ENCODE measurements at regions not wholly inside any gene's neighbourhood (a gene's known extent, or its start where the extent isn't known, plus 50 kb on each side); places are given as distances from the start of the nearest gene placed in this dataset.

GRCh38 chr21:22711636-22712035 is 1713.4 kb downstream of the NCAM2 start:
- Mint-ChIP-seq H3K4me3 (ENCODE audit: unreplicated experiment) (no peak overlapping the region), H3K4me1 (ENCODE audit: low read depth, unreplicated experiment) (no peaks in the 10 kb centered on the region), H3K27me3 (ENCODE audit: low read depth, unreplicated experiment) (no peaks in the 10 kb centered on the region), H3K36me3 (ENCODE audit: low read depth, unreplicated experiment) (no peaks in the 10 kb centered on the region), H3K27ac (ENCODE audit: unreplicated experiment) (no peak overlapping the region), H3K9me3 (ENCODE audit: unreplicated experiment) (no peaks in the 10 kb centered on the region)
- no peak for DNase-seq (ENCODE audit: low read depth)
- Histone ChIP-seq H4K20me1 (ENCODE audit: insufficient read depth, low read length) (no peaks in the 10 kb centered on the region), H3K4me1 (ENCODE audit: insufficient read depth, low read length) (no peaks in the 10 kb centered on the region), H2AFZ (ENCODE audit: low read depth, low read length) (no peak overlapping the region), H3K27me3 (ENCODE audit: insufficient read depth, low read length) (no peaks in the 10 kb centered on the region), H3K4me3 (ENCODE audit: insufficient read depth, low read depth, low read length) (no peak overlapping the region), H3K79me2 (ENCODE audit: insufficient read depth, low read length) (no peaks in the 10 kb centered on the region), H3K9me3 (ENCODE audit: insufficient read depth, low read depth, low read length) (peaks cover 4% of the 10 kb centered on the region), H3K27ac (ENCODE audit: low read depth, low read length) (no peak overlapping the region), H3K9ac (ENCODE audit: low read length) (no peak overlapping the region), H3K4me2 (ENCODE audit: low read length) (no peak overlapping the region), H3K36me3 (ENCODE audit: insufficient read depth, low read length) (no peaks in the 10 kb centered on the region)
- TF ChIP-seq EZH2 (IDR thresholded peaks at IDR 0.05; ENCODE audit: insufficient read depth, low read length), result no peak
- TF ChIP-seq CTCF (IDR thresholded peaks at IDR 0.05; ENCODE audit: insufficient read depth, low read depth, low read length), result no peak
- no peak for FAIRE-seq

DNA sequence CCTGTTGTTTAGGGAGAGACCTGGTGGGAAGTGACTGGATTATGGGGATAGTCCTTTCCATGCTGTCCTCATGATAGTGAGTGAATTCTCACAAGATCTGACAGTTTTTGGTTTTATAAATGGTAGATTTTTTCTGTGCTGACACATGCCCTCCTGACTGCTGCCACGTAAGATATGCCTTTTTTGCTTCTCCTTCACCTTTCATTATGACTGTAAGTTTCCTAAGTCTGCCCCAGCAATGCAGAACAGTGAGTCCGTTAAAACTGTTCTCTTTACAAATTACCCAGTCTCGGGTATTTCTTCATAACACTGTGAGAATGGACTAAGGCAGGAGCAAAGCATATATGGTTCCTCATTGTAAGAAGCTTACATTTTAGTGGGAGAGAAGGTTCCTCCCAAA is 1727.2 kb downstream of the NCAM2 start:
- no peak for TF ChIP-seq EZH2 (IDR thresholded peaks at IDR 0.05; ENCODE audit: insufficient read depth, low read length)
- no peak for TF ChIP-seq CTCF (IDR thresholded peaks at IDR 0.05; ENCODE audit: insufficient read depth, low read depth, low read length)
- Histone ChIP-seq H3K36me3 (ENCODE audit: insufficient read depth, low read length) (no peaks in the 10 kb centered on the region), H3K27ac (ENCODE audit: low read depth, low read length) (no peak overlapping the region), H3K9ac (ENCODE audit: low read length) (no peak overlapping the region), H3K27me3 (ENCODE audit: insufficient read depth, low read length) (no peaks in the 10 kb centered on the region), H3K9me3 (ENCODE audit: insufficient read depth, low read depth, low read length) (peaks cover 6% of the 10 kb centered on the region), H3K79me2 (ENCODE audit: insufficient read depth, low read length) (no peaks in the 10 kb centered on the region), H3K4me3 (ENCODE audit: insufficient read depth, low read depth, low read length) (no peak overlapping the region), H3K4me2 (ENCODE audit: low read length) (no peak overlapping the region), H2AFZ (ENCODE audit: low read depth, low read length) (no peak overlapping the region), H3K4me1 (ENCODE audit: insufficient read depth, low read length) (no peaks in the 10 kb centered on the region), H4K20me1 (ENCODE audit: insufficient read depth, low read length) (no peaks in the 10 kb centered on the region)
- no peak for FAIRE-seq
- Mint-ChIP-seq H3K36me3 (ENCODE audit: low read depth, unreplicated experiment) (no peaks in the 10 kb centered on the region), H3K27ac (ENCODE audit: unreplicated experiment) (no peak overlapping the region), H3K4me1 (ENCODE audit: low read depth, unreplicated experiment) (no peaks in the 10 kb centered on the region), H3K9me3 (ENCODE audit: unreplicated experiment) (peaks cover 4% of the 10 kb centered on the region), H3K4me3 (ENCODE audit: unreplicated experiment) (no peak overlapping the region), H3K27me3 (ENCODE audit: low read depth, unreplicated experiment) (no peaks in the 10 kb centered on the region)
- no peak for DNase-seq (ENCODE audit: low read depth)

- H3K4me2 ChIP-seq (ENCODE audit: low read length), result no peak overlapping the region
- H3K79me2 ChIP-seq (ENCODE audit: insufficient read depth, low read length), result no peaks in the 10 kb centered on the region
- H3K27ac ChIP-seq (ENCODE audit: low read depth, low read length), result no peak overlapping the region
- no peaks in the 10 kb centered on the region for H3K36me3 ChIP-seq (ENCODE audit: insufficient read depth, low read length)
- Mint-ChIP-seq H3K36me3 (ENCODE audit: low read depth, unreplicated experiment) (no peaks in the 10 kb centered on the region), H3K27ac (ENCODE audit: unreplicated experiment) (no peak overlapping the region), H3K27me3 (ENCODE audit: low read depth, unreplicated experiment) (no peaks in the 10 kb centered on the region), H3K9me3 (ENCODE audit: unreplicated experiment) (peaks cover 6% of the 10 kb centered on the region), H3K4me3 (ENCODE audit: unreplicated experiment) (no peak overlapping the region), H3K4me1 (ENCODE audit: low read depth, unreplicated experiment) (no peaks in the 10 kb centered on the region)
- no peaks in the 10 kb centered on the region for H3K4me1 ChIP-seq (ENCODE audit: insufficient read depth, low read length)
- no peak overlapping the region for H2AFZ ChIP-seq (ENCODE audit: low read depth, low read length)
- DNase-seq (ENCODE audit: low read depth) (no peak), FAIRE-seq (no peak)
- H4K20me1 ChIP-seq (ENCODE audit: insufficient read depth, low read length), result no peaks in the 10 kb centered on the region
- no peaks in the 10 kb centered on the region for H3K27me3 ChIP-seq (ENCODE audit: insufficient read depth, low read length)
- no peak overlapping the region for H3K4me3 ChIP-seq (ENCODE audit: insufficient read depth, low read depth, low read length)
- TF ChIP-seq EZH2 (IDR thresholded peaks at IDR 0.05; ENCODE audit: insufficient read depth, low read length), result no peak
- no peak for TF ChIP-seq CTCF (IDR thresholded peaks at IDR 0.05; ENCODE audit: insufficient read depth, low read depth, low read length)
- no peak overlapping the region for H3K9ac ChIP-seq (ENCODE audit: low read length)
- peaks cover 6% of the 10 kb centered on the region for H3K9me3 ChIP-seq (ENCODE audit: insufficient read depth, low read depth, low read length)
These were observed 1729.9 kb downstream of the NCAM2 start for GRCh38 chr21:22728091-22728490.

Data from astrocyte (in vitro differentiated cells and primary cell).